ENCODE measurements at regions not wholly inside any gene's neighbourhood (a gene's known extent, or its start where the extent isn't known, plus 50 kb on each side); places are given as distances from the start of the nearest gene placed in this dataset.

DNA sequence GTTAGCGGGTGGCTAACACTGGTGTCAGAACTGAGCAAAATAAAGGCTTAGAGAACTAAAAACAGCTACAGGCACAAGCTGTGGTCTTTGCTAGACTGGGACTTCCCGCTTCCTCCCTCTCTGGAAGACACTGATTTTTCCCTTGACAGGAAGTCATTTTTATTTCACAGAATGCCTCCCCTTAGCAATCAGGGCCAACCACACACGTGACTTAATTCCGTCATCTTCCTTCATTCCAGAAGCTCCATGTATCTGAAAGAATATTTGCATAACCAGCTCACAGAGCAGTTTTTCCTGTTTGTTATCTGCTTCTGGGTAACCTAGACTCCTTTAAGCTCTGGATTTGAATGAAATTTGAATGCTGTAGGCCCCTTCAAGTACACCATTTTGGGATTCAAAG, 327.5 kb upstream of the FRG1 start:
- TF ChIP-seq TAF1 (IDR thresholded peaks at IDR 0.05; ENCODE audit: borderline replicate concordance, insufficient read depth, low read length) (no peak), SIN3A (IDR thresholded peaks at IDR 0.05; ENCODE audit: borderline replicate concordance, insufficient read depth, low read length) (no peak), FOXP2 (optimal IDR thresholded peaks at IDR 0.05; ENCODE audit: borderline replicate concordance, extremely low read depth, extremely low read length, insufficient read depth) (no peak), POLR2AphosphoS5 (IDR thresholded peaks at IDR 0.05; ENCODE audit: low read depth, low read length) (no peak)
- TF ChIP-seq, protein P1, sequence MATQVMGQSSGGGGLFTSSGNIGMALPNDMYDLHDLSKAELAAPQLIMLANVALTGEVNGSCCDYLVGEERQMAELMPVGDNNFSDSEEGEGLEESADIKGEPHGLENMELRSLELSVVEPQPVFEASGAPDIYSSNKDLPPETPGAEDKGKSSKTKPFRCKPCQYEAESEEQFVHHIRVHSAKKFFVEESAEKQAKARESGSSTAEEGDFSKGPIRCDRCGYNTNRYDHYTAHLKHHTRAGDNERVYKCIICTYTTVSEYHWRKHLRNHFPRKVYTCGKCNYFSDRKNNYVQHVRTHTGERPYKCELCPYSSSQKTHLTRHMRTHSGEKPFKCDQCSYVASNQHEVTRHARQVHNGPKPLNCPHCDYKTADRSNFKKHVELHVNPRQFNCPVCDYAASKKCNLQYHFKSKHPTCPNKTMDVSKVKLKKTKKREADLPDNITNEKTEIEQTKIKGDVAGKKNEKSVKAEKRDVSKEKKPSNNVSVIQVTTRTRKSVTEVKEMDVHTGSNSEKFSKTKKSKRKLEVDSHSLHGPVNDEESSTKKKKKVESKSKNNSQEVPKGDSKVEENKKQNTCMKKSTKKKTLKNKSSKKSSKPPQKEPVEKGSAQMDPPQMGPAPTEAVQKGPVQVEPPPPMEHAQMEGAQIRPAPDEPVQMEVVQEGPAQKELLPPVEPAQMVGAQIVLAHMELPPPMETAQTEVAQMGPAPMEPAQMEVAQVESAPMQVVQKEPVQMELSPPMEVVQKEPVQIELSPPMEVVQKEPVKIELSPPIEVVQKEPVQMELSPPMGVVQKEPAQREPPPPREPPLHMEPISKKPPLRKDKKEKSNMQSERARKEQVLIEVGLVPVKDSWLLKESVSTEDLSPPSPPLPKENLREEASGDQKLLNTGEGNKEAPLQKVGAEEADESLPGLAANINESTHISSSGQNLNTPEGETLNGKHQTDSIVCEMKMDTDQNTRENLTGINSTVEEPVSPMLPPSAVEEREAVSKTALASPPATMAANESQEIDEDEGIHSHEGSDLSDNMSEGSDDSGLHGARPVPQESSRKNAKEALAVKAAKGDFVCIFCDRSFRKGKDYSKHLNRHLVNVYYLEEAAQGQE (IDR thresholded peaks at IDR 0.05; ENCODE audit: insufficient read depth in 1 of 2, low read depth in 2 of 2, low read length in 2 of 2) = no peak

DNA sequence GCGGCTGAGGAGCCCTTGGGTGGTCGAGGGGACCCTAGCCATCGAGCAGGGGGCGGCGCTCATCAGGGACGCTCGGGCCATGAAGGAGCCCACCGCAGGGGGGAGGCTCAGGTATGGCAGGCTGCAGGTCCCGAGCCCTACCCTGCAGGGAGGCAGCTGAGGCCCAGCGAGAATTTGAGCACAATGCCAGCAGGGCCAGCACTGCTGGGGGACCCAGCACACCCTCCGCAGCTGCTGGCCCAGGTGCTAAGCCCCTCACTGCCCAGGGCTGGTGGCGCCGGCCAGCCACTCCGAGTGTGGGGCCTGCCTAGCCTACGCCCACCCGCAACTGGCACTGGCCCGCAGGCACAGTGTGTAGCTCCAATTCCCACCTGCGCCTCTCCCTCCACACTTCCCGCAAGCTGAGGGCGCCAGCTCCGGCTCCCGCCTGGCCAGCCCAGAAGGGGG, 325.4 kb upstream of the FRG1 start:
- no peak for TF ChIP-seq POLR2AphosphoS5 (IDR thresholded peaks at IDR 0.05; ENCODE audit: low read depth, low read length)
- TF ChIP-seq TAF1 (IDR thresholded peaks at IDR 0.05; ENCODE audit: borderline replicate concordance, insufficient read depth, low read length) = no peak
- no peak for TF ChIP-seq SIN3A (IDR thresholded peaks at IDR 0.05; ENCODE audit: borderline replicate concordance, insufficient read depth, low read length)
- TF ChIP-seq FOXP2 (optimal IDR thresholded peaks at IDR 0.05; ENCODE audit: borderline replicate concordance, extremely low read depth, extremely low read length, insufficient read depth) = no peak
- TF ChIP-seq, protein P1 (IDR thresholded peaks at IDR 0.05; ENCODE audit: insufficient read depth in 1 of 2, low read depth in 2 of 2, low read length in 2 of 2) = no peak

DNA sequence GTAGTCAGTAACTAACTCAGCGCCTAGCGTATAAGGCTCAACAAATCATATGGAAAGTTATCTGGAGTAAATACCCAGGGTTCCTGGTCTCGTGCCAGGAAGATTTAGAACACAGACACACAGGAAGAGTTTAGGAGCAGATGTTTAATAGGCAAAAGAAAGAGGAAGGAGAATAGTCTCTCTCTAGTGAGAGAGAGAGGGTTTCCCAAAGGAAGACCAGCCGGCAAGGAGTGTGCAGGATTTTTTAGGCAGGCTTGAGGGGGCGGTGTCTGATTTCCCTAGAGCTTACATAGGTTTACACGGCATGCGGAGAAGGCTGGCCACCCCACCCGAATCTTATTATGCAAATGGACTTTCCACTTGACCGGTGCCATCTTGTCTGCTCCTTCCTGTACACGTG, 284.0 kb upstream of the FRG1 start:
- TF ChIP-seq, protein P1 (IDR thresholded peaks at IDR 0.05; ENCODE audit: insufficient read depth in 1 of 2, low read depth in 2 of 2, low read length in 2 of 2) = no peak
- TF ChIP-seq SIN3A (IDR thresholded peaks at IDR 0.05; ENCODE audit: borderline replicate concordance, insufficient read depth, low read length) (no peak), TAF1 (IDR thresholded peaks at IDR 0.05; ENCODE audit: borderline replicate concordance, insufficient read depth, low read length) (no peak), FOXP2 (optimal IDR thresholded peaks at IDR 0.05; ENCODE audit: borderline replicate concordance, extremely low read depth, extremely low read length, insufficient read depth) (no peak), POLR2AphosphoS5 (IDR thresholded peaks at IDR 0.05; ENCODE audit: low read depth, low read length) (no peak)

- TF ChIP-seq SIN3A (IDR thresholded peaks at IDR 0.05; ENCODE audit: borderline replicate concordance, insufficient read depth, low read length) (no peak), TAF1 (IDR thresholded peaks at IDR 0.05; ENCODE audit: borderline replicate concordance, insufficient read depth, low read length) (no peak), POLR2AphosphoS5 (IDR thresholded peaks at IDR 0.05; ENCODE audit: low read depth, low read length) (no peak), FOXP2 (optimal IDR thresholded peaks at IDR 0.05; ENCODE audit: borderline replicate concordance, extremely low read depth, extremely low read length, insufficient read depth) (no peak)
- TF ChIP-seq, protein P1 (IDR thresholded peaks at IDR 0.05; ENCODE audit: insufficient read depth in 1 of 2, low read depth in 2 of 2, low read length in 2 of 2) = no peak
Measured at GRCh38 chr4:189659287-189659686, 281.4 kb upstream of the FRG1 start.
